NCI-H82 treated with DMSO at 0.1 percent for 48 hours (cell line): ENCODE measurements at regions not wholly inside any gene's neighbourhood (a gene's known extent, or its start where the extent isn't known, plus 50 kb on each side); places are given as distances from the start of the nearest gene placed in this dataset.
"Not testable (repeated sequence)": the region's sequence is repeated elsewhere in the genome, so short reads cannot be mapped to it uniquely, and the experiment has no call there.

Experiments used
- DNase-seq: peaks from one replicate; lab custom pipeline; 2025; ENCODE audit not compliant: unreplicated experiment; lab: John Stamatoyannopoulos, UW

GRCh38 chr2:194870974-194871535, 786.0 kb upstream of the SLC39A10 start:
- DNase-seq, result no peak

DNA sequence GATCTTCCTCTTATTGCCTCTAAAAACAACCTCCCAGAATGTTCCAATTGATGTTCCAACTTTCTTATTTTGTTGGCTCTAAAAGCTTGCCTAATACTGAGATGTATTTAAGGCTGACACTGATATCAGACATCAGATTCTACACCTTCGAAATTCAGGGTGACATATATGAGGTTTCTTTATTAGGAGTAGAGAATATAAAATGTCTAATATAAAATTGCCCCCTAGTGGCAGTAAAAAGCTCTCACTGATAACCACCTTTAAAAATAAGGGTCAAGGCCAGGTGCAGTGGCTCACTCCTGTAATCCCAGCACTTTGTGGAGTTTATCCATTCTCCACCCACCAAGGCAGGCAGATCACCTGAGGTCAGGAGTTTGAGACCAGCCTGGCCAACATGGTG, 789.7 kb upstream of the SLC39A10 start:
- peak; percentile 5 for DNase-seq

DNA sequence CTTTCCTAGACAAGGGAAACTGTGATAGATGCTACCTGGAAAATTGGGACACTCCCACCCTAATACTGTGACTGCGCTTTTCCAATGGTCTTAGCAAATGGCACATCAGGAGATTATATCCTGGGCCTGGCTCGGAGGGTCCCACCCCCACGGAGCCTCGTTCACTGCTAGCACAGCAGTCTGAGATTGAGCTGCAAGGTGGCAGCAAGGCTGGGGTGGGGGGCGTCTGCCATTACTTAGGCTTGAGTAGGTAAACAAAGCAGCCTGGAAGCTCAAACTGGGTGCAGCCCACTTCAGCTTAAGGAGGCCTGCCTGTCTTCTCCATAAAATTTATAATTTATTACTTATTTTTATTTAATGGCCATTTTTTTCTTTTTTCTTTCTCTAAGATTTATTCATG, 802.1 kb upstream of the SLC39A10 start:
- no peak for DNase-seq

DNA sequence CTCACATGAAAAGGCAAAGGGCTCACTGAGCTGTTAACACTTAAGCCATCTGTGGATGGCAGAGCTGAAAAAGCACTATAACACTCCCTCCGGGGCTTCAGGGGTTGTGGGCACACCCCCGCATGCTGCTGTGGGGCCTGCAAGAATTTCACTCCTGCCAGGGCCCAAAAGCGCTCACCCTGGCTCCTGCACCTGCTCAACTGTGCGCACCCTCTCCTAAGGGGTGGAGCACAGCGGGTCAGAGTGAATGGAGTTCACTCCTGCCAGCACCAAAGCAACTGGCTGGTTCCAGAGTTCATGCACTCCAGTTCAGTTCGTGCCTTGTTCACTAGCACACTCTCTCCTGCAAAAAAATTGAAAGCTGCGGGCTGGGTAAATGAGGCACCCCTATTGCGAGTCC, 814.2 kb upstream of the SLC39A10 start:
- DNase-seq, result no peak

DNA sequence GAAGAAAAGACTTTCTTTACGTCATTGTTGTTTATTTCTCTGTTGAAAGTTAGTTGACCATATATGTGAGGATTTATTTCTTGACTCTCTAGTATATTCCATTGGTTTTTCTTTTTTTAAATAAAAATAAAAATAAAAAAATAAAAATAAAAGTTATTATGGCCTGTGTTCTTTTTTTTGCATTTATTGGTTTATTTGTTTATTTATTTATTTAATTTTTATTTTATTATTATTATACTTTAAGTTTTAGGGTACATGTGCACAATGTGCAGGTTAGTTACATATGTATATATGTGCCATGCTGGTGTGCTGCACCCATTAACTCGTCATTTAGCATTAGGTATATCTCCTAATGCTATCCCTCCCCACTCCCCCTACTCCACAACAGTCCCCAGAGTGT, 822.7 kb upstream of the SLC39A10 start:
- not testable (repeated sequence) for DNase-seq

GRCh38 chr2:194826241-194826640, 830.8 kb upstream of the SLC39A10 start:
- no peak for DNase-seq

DNA sequence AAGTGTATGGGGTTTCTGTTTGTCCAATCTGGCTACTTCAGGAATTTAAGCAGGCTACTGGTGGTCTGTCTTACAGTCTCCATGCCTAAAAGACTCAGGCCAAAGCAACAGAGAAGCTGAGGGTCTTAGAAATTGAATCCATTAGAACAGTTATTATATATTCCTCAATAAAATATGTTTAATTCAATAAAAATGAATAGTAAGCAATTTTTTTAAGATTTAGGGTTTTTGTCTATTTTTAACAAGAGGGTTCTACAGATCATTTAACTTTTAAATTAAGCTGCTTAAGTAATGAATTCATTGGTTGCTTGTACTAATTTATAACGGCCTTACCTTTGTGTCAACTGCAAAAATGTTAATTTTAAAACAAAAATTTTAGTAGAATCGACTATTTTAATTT, 832.6 kb upstream of the SLC39A10 start:
- DNase-seq, result no peak

DNA sequence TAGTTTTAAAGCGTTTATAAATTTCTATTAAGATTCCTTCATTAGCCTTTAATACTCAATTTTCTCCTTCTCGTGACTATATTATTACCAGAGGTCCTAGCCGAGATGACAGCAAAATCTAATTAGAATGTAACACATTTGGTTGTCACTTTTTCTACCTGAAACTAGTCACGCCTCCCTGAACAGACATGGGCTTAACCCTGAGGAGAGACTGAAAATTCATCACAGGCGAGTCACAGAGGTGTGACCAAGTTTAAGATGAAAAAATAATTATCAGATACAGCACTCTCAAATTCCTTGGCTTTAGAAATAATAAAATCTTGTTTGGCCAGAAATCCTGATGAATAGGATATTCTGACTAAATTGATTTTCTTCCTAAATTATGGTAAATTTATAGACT, 834.4 kb upstream of the SLC39A10 start:
- no peak for DNase-seq

DNA sequence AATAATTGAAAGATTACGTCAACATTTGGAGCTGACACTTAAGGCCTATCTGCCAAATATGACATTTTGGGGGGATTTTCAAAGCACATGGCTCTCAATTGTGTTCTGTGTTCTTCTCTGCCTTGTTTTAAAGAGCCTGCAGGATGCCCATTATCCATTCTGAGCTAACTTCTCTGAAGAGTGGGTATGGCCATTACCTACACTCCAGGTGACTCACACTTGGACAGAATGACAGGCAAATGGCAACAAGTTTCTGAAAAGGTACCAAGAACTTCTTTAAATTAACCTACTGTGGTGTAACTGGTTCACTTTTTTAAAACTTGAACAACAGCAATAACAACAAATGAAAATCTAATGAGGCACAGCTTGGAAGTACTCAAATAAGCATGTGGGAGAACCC, 834.9 kb upstream of the SLC39A10 start:
- no peak for DNase-seq

DNA sequence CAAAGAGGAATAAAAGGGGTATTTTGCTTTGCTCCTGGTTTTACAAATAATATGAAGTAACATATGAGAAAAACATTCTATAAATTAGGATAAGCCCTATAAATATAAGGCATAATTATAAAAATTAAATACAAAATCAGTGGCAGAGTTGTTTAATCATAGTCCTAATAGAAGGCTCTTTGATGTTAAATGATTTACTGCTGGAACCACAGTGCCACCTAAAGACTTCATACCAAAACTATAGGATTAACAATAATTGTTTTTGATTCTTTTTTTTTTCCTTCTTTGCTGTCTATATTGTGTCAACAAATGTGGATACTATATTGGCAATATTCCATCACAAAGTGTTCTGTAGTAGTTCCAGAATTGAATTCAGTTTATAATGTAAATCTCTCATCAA, 837.7 kb upstream of the SLC39A10 start:
- no peak for DNase-seq

GRCh38 chr2:194815475-194815874, 841.6 kb upstream of the SLC39A10 start:
- DNase-seq, result no peak

DNA sequence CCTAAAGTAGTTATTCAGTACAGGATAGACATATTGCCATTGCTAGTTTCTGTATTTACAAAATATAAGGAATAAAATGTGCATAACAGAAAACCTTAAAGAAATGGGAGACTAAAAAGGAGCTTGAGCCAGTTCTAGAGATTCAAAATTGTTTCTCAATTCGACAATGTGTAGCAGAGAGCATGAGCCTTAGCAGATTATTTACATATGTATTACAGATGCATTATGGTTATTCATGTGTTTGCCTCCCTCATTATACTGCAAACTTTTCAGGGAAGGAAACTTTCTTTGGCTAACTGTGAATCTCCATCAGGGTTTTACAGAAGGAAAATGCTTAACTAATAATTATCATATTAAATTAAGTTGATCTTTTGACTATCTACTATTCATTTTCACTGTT, 854.4 kb upstream of the SLC39A10 start:
- DNase-seq, result no peak

- not testable (repeated sequence) for DNase-seq
These were observed 870.0 kb upstream of the SLC39A10 start for GRCh38 chr2:194787071-194787470.

GRCh38 chr2:194771394-194771793, 885.6 kb upstream of the SLC39A10 start:
- not testable (repeated sequence) for DNase-seq

- DNase-seq, result no peak
These were observed 888.0 kb upstream of the SLC39A10 start for GRCh38 chr2:194769030-194769429.

GRCh38 chr2:194765723-194766122, 891.3 kb upstream of the SLC39A10 start:
- no peak for DNase-seq

DNA sequence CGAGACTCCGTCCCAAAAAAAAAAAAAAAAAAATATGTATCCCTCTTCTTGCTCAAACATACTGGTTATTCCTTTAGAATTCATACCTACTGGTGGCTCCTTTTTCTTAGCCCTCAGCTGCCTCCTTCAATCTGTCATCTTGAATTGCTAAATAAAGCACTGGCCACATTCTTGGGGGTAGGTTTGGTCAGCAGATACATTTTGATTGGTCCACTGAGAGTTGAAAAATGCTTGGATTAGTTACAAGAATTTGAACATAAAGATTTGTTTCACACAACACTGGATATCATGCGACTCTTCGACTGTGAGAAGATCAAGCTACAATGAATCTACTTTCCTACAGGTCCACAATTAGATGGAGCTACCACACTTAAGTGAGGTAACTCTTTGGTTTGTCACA, 906.1 kb upstream of the SLC39A10 start:
- no peak for DNase-seq

GRCh38 chr2:194745557-194746146, 911.4 kb upstream of the SLC39A10 start:
- DNase-seq, result no peak

- DNase-seq, result no peak
These were observed 914.3 kb upstream of the SLC39A10 start for GRCh38 chr2:194742706-194743105.

DNA sequence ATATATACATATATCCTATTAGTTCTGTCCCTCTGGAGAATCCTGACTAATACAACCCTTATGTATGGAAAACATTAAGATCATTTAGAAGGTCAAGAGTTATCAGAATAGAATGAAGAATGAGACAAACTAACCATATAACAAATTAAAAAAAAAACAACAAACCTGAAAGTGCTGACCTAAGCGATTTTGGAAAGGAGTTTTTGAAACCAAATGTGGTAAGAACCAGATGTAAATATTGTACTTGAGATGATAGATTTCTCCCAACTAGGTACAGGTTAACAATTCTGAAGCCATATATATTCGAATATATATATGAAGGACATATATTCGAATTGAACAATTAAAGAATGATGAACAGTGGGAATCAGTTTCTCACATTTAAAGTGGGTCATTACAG, 917.8 kb upstream of the SLC39A10 start:
- DNase-seq, result no peak

DNA sequence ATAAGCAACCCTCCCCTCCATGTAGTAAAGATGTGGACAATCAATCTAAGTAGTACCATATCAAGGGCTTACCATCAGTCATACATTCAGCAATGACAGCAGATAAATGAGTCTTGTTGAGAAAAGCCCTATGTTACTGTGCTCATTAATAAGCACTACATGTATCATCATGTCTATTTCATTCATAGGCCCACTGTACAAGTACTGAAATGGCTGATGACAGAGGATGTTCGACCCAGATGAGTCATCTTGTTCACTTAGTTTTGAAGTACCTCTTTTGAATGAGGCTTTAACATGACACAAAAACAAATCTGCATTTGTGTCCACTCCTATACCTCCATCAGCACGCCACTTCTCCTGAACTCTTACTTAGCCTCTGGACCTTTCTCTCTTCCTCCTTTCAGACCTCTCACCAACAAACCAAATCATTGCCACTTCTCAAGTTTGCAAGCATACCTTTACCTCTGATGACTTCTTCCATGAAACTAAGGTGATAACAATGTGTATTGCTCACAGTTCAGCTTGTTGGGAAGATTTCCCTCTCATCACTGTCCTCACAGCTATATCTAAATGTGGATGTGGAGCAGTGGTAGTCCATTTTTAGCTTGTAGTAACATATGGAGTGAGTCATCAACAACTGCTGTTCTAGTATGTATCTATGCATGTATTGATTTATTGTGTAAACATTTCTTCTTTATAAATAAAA, 921.0 kb upstream of the SLC39A10 start:
- DNase-seq, result no peak

DNA sequence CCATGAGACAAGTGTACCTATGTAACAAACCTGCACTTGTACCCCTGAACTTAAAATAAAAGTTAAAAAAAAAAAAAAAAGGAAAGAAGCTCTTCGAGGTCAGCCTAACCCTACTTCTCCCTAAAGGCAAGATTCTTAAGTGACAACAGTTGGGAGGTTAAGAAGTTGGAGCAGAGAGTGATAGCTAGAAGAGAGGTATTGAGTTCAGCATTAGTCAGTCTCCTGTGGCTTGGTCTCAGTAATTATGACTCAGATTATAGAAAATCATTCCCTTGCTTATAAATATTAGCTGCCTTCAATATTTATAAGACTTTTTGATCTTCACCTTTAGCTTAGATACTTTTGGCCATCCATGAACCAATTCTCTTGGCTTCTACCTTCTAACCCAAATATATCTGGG, 926.8 kb upstream of the SLC39A10 start:
- DNase-seq, result no peak

DNA sequence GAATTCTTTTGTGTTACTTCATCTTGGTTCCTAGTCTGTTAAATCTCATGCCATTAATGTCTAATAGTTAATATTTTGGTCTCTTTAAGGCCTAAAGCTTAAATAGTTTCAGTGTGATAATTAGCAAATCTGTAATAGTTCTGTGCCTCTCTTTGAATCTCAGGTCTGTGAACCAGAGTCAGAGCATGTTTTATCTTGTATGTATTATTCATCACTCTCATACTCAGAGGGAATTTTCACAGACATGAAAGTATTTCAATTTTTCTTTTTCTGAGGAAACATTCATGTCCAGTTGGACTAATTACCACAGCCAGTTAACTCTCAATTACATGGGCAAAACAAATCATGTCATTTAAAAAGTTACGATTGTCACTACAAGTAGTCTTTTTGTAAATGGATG, 931.9 kb upstream of the SLC39A10 start:
- DNase-seq, result no peak
